ENCODE measurements at regions not wholly inside any gene's neighbourhood (a gene's known extent, or its start where the extent isn't known, plus 50 kb on each side); places are given as distances from the start of the nearest gene placed in this dataset.
A peak's percentile ranks its signal among the peaks of the same experiment; 100 is the strongest.

GRCh38 chr12:22874151-22874550 is 249.2 kb downstream of the ETNK1 start:
- H3K4me3 ChIP-seq (replicated peaks in 1 of 4; ENCODE audit: control extremely low read depth in 1 of 4, insufficient read depth in 1 of 4, low read depth in 3 of 4, low read length in 4 of 4): no peak overlapping the region
- TF ChIP-seq EZH2 (IDR thresholded peaks at IDR 0.05; ENCODE audit: low read length, missing control alignments): no peak
- no peak for TF ChIP-seq CTCF (conservative IDR thresholded peaks at IDR 0.05 in 1 of 2, IDR thresholded peaks at IDR 0.05 in 1 of 2; ENCODE audit: low read depth in 1 of 2, low read length in 2 of 2)
- no peaks in the 10 kb centered on the region for H3K36me3 ChIP-seq (ENCODE audit: control insufficient read depth, insufficient read depth, low read length)
- no peaks in the 10 kb centered on the region for H3K4me1 ChIP-seq (ENCODE audit: control insufficient read depth, extremely low read depth, insufficient read depth, low read length)
- no peak overlapping the region for H3K27ac ChIP-seq (ENCODE audit: insufficient read depth, low read length)
- H3K4me2 ChIP-seq (ENCODE audit: extremely low read depth, insufficient read depth, low read length): no peak overlapping the region
- H3K27me3 ChIP-seq (ENCODE audit: control insufficient read depth, insufficient read depth, low read length): no peaks in the 10 kb centered on the region
- H4K20me1 ChIP-seq (ENCODE audit: control insufficient read depth, extremely low read depth, insufficient read depth, low read length): no peaks in the 10 kb centered on the region
- H3K79me2 ChIP-seq (ENCODE audit: control insufficient read depth, insufficient read depth, low read length): no peaks in the 10 kb centered on the region
- DNase-seq (ENCODE audit: low read depth in 2 of 2): peak in 1 of 2 donors; percentile 70
- H2AFZ ChIP-seq (ENCODE audit: low read length): no peak overlapping the region
- no peaks in the 10 kb centered on the region for H3K9me3 ChIP-seq (ENCODE audit: control insufficient read depth, insufficient read depth, low read depth, low read length)
- no peak overlapping the region for H3K9ac ChIP-seq (ENCODE audit: insufficient read depth, low read length)

GRCh38 chr12:22876262-22876661 is 251.3 kb downstream of the ETNK1 start:
- Histone ChIP-seq H3K27ac (ENCODE audit: insufficient read depth, low read length) (no peak overlapping the region), H3K27me3 (ENCODE audit: control insufficient read depth, insufficient read depth, low read length) (no peaks in the 10 kb centered on the region), H3K79me2 (ENCODE audit: control insufficient read depth, insufficient read depth, low read length) (no peaks in the 10 kb centered on the region), H3K36me3 (ENCODE audit: control insufficient read depth, insufficient read depth, low read length) (no peaks in the 10 kb centered on the region), H3K9ac (ENCODE audit: insufficient read depth, low read length) (no peak overlapping the region), H4K20me1 (ENCODE audit: control insufficient read depth, extremely low read depth, insufficient read depth, low read length) (no peaks in the 10 kb centered on the region), H3K4me2 (ENCODE audit: extremely low read depth, insufficient read depth, low read length) (no peak overlapping the region), H3K9me3 (ENCODE audit: control insufficient read depth, insufficient read depth, low read depth, low read length) (no peaks in the 10 kb centered on the region), H3K4me3 (replicated peaks in 1 of 4; ENCODE audit: control extremely low read depth in 1 of 4, insufficient read depth in 1 of 4, low read depth in 3 of 4, low read length in 4 of 4) (no peak overlapping the region), H3K4me1 (ENCODE audit: control insufficient read depth, extremely low read depth, insufficient read depth, low read length) (no peaks in the 10 kb centered on the region), H2AFZ (ENCODE audit: low read length) (no peak overlapping the region)
- TF ChIP-seq CTCF (conservative IDR thresholded peaks at IDR 0.05 in 1 of 2, IDR thresholded peaks at IDR 0.05 in 1 of 2; ENCODE audit: low read depth in 1 of 2, low read length in 2 of 2) (no peak), EZH2 (IDR thresholded peaks at IDR 0.05; ENCODE audit: low read length, missing control alignments) (no peak)
- no peak for DNase-seq (ENCODE audit: low read depth in 2 of 2)

- Histone ChIP-seq H3K27me3 (ENCODE audit: control insufficient read depth, insufficient read depth, low read length) (no peaks in the 10 kb centered on the region), H3K4me1 (ENCODE audit: control insufficient read depth, extremely low read depth, insufficient read depth, low read length) (no peaks in the 10 kb centered on the region), H3K27ac (ENCODE audit: insufficient read depth, low read length) (no peak overlapping the region), H3K36me3 (ENCODE audit: control insufficient read depth, insufficient read depth, low read length) (no peaks in the 10 kb centered on the region), H3K9ac (ENCODE audit: insufficient read depth, low read length) (no peak overlapping the region), H3K4me2 (ENCODE audit: extremely low read depth, insufficient read depth, low read length) (no peak overlapping the region), H3K79me2 (ENCODE audit: control insufficient read depth, insufficient read depth, low read length) (no peaks in the 10 kb centered on the region), H3K4me3 (replicated peaks in 1 of 4; ENCODE audit: control extremely low read depth in 1 of 4, insufficient read depth in 1 of 4, low read depth in 3 of 4, low read length in 4 of 4) (no peak overlapping the region), H2AFZ (ENCODE audit: low read length) (no peak overlapping the region), H4K20me1 (ENCODE audit: control insufficient read depth, extremely low read depth, insufficient read depth, low read length) (no peaks in the 10 kb centered on the region), H3K9me3 (ENCODE audit: control insufficient read depth, insufficient read depth, low read depth, low read length) (no peaks in the 10 kb centered on the region)
- TF ChIP-seq EZH2 (IDR thresholded peaks at IDR 0.05; ENCODE audit: low read length, missing control alignments) (no peak), CTCF (conservative IDR thresholded peaks at IDR 0.05 in 1 of 2, IDR thresholded peaks at IDR 0.05 in 1 of 2; ENCODE audit: low read depth in 1 of 2, low read length in 2 of 2) (no peak)
- no peak for DNase-seq (ENCODE audit: low read depth in 2 of 2)
Measured at GRCh38 chr12:22879203-22879602, 254.2 kb downstream of the ETNK1 start.
